ENCODE measurements at regions not wholly inside any gene's neighbourhood (a gene's known extent, or its start where the extent isn't known, plus 50 kb on each side); places are given as distances from the start of the nearest gene placed in this dataset.

DNA sequence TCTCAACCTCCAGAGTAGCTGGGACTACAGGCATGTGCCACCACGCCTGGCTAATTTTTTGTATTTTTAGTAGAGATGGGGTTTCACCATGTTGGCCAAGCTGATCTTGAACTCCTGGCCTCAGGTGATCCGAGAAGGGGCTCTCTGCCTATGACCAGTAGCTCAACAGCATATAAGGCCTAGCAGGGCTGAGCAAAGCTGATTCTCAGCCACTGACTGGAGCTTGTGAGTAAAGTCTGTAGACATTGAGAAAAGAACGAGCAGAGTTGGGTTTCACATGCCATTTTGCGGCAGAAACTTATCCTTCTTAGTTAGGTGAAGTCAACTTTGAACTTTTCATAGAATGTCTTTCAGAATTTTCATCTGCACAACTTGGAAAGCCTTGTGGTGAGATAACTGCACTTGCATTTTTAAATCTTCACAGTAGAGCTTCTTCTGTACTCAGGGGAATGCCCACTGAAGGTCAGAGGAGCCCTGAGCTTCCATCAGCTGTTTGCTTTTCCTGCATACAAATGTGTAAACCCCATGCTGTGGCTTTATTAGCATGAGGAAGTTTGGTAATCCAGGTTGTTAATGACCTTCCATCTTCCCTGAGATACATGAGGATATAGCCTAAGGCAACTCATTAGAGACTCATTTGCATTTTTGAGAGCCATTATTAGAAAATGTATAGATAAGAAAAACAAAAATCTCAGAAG, 602.4 kb downstream of the METTL4 start:
- no peak overlapping the region for H3K4me3 ChIP-seq (ENCODE audit: low read depth in 1 of 2, low read length in 1 of 2)
- H3K27ac ChIP-seq = no peak overlapping the region
- TF ChIP-seq, protein P1, sequence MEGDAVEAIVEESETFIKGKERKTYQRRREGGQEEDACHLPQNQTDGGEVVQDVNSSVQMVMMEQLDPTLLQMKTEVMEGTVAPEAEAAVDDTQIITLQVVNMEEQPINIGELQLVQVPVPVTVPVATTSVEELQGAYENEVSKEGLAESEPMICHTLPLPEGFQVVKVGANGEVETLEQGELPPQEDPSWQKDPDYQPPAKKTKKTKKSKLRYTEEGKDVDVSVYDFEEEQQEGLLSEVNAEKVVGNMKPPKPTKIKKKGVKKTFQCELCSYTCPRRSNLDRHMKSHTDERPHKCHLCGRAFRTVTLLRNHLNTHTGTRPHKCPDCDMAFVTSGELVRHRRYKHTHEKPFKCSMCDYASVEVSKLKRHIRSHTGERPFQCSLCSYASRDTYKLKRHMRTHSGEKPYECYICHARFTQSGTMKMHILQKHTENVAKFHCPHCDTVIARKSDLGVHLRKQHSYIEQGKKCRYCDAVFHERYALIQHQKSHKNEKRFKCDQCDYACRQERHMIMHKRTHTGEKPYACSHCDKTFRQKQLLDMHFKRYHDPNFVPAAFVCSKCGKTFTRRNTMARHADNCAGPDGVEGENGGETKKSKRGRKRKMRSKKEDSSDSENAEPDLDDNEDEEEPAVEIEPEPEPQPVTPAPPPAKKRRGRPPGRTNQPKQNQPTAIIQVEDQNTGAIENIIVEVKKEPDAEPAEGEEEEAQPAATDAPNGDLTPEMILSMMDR (IDR thresholded peaks at IDR 0.05) = no peak
- H3K4me1 ChIP-seq (ENCODE audit: control insufficient read depth in 1 of 2, insufficient read depth in 1 of 2, low read depth in 1 of 2, low read length in 1 of 2) = no peaks in the 10 kb centered on the region
- H3K9me3 ChIP-seq = no peaks in the 10 kb centered on the region
- H3K36me3 ChIP-seq = no peaks in the 10 kb centered on the region
- no peaks in the 10 kb centered on the region for H3K27me3 ChIP-seq

- Histone ChIP-seq H3K4me3 (ENCODE audit: low read depth in 1 of 2, low read length in 1 of 2) (no peak overlapping the region), H3K27ac (no peak overlapping the region), H3K27me3 (no peaks in the 10 kb centered on the region), H3K9me3 (no peaks in the 10 kb centered on the region), H3K4me1 (ENCODE audit: control insufficient read depth in 1 of 2, insufficient read depth in 1 of 2, low read depth in 1 of 2, low read length in 1 of 2) (no peaks in the 10 kb centered on the region), H3K36me3 (no peaks in the 10 kb centered on the region)
- TF ChIP-seq, protein P1 (IDR thresholded peaks at IDR 0.05) = no peak
These were observed 594.8 kb downstream of the METTL4 start for GRCh38 chr18:1976484-1976883.

GRCh38 chr18:1982056-1982455, 589.2 kb downstream of the METTL4 start:
- no peaks in the 10 kb centered on the region for H3K27me3 ChIP-seq
- TF ChIP-seq, protein P1 (IDR thresholded peaks at IDR 0.05) = no peak
- H3K9me3 ChIP-seq = no peaks in the 10 kb centered on the region
- H3K27ac ChIP-seq = no peak overlapping the region
- H3K4me3 ChIP-seq (ENCODE audit: low read depth in 1 of 2, low read length in 1 of 2) = no peak overlapping the region
- H3K36me3 ChIP-seq = no peaks in the 10 kb centered on the region
- no peaks in the 10 kb centered on the region for H3K4me1 ChIP-seq (ENCODE audit: control insufficient read depth in 1 of 2, insufficient read depth in 1 of 2, low read depth in 1 of 2, low read length in 1 of 2)

- no peak overlapping the region for H3K4me3 ChIP-seq (ENCODE audit: low read depth in 1 of 2, low read length in 1 of 2)
- H3K9me3 ChIP-seq = no peaks in the 10 kb centered on the region
- TF ChIP-seq, protein P1 (IDR thresholded peaks at IDR 0.05) = no peak
- no peaks in the 10 kb centered on the region for H3K36me3 ChIP-seq
- H3K4me1 ChIP-seq (ENCODE audit: control insufficient read depth in 1 of 2, insufficient read depth in 1 of 2, low read depth in 1 of 2, low read length in 1 of 2) = no peaks in the 10 kb centered on the region
- no peaks in the 10 kb centered on the region for H3K27me3 ChIP-seq
- H3K27ac ChIP-seq = no peak overlapping the region
These were observed 587.4 kb downstream of the METTL4 start for GRCh38 chr18:1983746-1984515.

- Histone ChIP-seq H3K4me1 (ENCODE audit: control insufficient read depth in 1 of 2, insufficient read depth in 1 of 2, low read depth in 1 of 2, low read length in 1 of 2) (no peaks in the 10 kb centered on the region), H3K27ac (no peak overlapping the region), H3K36me3 (no peaks in the 10 kb centered on the region), H3K9me3 (no peaks in the 10 kb centered on the region), H3K27me3 (no peaks in the 10 kb centered on the region), H3K4me3 (ENCODE audit: low read depth in 1 of 2, low read length in 1 of 2) (no peak overlapping the region)
- TF ChIP-seq, protein P1 (IDR thresholded peaks at IDR 0.05) = no peak
These were observed 577.4 kb downstream of the METTL4 start for GRCh38 chr18:1993866-1994265.
